Stimulated activated CD4-positive, alpha-beta T cell treated with anti-CD3 and anti-CD28 coated beads, TNF-alpha, amount 100 ng/mL, for 24 hours (primary cell): ENCODE measurements at regions not wholly inside any gene's neighbourhood (a gene's known extent, or its start where the extent isn't known, plus 50 kb on each side); places are given as distances from the start of the nearest gene placed in this dataset.

Experiments
- DNase-seq, 3 experiments: peaks; one replicate each; pipeline ENCODE4 v3.0.0-alpha.2; 2020; ENCODE audit warnings: low read depth in 3 of 3

DNA sequence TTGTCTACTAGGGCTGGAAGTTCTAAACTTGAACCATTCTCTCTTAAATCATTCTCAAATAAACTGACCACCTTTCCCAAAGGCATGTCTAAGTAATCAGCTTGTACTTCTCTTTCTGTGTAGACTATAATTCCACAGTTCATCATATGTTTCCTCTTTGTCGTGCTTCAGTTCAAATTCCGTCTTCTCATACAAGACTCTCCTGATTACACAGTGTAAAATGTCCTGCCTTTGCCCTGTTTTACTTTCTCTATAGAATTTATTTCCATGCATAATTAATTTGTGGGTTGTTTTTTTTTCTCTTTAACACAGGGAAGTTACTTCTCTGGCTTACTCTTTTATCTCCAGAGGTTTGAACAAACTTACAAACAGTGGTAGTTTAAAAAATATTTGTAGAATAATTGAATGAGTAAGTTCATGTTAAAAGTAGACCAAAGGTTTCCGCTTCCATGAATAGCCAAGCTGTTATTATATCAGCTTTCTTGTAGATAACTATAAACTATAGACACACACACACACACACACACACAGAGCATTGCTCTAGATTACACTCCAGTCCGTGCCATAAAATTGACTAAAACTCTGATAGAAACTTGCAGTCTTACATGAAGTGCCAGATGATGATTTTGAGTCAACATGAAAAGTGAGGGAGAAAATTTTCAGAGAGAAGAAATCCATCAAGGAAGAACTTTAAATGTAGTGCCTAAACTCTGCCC is 119.0 kb downstream of the SUCNR1 start:
- no peak for DNase-seq

GRCh38 chr3:151995091-151995490 is 121.6 kb downstream of the SUCNR1 start:
- DNase-seq = no peak

DNA sequence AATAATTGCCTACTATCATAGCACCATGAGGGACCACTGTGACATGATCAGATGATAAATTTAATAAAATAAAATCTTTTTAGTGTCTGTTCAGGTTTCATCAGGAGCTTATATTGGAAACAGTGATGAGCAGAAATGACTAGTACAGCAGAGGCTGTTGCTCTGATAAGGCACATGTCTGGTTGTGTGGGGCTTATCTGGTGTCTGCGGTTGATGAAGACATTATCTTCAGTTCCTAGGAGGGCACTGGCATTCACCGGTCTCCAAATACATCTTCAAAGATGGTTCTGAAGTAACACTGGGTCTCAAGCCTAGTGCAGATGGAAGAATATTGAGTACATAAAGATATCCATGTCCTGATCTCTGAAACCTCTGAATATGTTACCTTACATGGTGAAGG is 125.3 kb downstream of the SUCNR1 start:
- no peak for DNase-seq

DNA sequence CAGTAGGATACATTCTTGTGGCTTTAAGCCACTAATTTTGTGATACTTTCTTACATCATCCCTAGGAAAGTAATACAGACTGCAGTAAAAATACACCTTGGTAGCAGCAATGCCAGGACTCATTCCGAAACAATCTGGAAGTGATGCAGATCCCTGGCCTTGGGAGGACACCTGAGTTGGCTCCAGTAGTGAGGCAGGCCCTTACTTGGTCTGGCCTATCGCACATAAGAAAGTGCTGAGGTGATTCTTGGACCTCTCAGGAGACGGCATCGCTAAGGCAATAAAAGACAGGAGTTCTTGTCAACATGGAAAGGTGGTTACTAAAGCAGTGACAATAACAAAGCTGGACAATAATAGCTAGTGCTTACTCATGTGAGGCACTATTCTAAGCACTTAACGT is 126.5 kb downstream of the SUCNR1 start:
- no peak for DNase-seq

- DNase-seq = no peak
Observed at GRCh38 chr3:152011812-152012735, 138.6 kb downstream of the SUCNR1 start.

DNA sequence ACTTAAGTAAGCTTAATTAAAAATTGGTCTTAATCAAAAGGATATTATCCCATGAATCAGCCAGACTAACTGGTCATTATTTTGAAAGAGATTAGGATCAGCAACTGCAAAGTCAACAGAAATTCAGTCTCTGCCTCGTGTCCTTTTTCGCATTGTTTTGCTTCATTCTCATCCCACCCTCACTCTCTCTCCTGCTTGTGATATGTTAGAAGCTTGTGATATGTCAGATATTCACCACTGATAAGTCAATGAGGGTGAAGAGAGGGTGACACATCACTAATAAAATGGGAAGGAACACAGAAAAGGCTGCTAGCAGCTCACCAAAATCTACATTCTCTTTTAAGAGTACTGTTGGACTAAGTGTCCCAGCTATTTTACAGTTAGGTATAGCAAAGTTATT is 146.1 kb downstream of the SUCNR1 start:
- DNase-seq = no peak

GRCh38 chr3:152021951-152022461 is 148.6 kb downstream of the SUCNR1 start:
- DNase-seq = peak in 2 of 3 experiments; percentile 17 to 23

DNA sequence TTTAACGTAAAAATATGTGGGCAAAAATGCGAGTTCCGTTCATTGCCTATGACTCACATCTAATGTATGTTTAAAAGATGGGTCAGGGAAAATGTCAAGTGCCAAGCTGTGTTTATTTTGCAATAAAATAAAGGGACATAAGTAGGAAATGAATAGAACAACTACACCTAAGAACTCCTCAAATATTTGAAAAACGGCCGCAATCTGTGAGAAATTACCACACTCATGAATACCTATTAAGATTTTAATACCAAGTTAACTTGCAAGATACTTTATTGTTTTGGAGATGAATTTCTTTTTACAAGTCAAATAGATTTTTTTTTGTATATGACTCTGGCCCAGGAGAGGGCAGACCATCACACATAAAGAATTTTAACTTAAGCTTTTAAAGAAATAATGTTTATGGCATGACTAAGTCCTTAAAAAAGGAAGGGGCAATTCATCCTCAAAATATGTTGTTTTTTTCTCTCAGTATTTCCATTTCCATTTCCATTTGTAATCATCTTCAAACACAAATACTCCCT is 152.7 kb downstream of the SUCNR1 start:
- no peak for DNase-seq

GRCh38 chr3:152030320-152030719 is 156.9 kb downstream of the SUCNR1 start:
- DNase-seq = no peak

DNA sequence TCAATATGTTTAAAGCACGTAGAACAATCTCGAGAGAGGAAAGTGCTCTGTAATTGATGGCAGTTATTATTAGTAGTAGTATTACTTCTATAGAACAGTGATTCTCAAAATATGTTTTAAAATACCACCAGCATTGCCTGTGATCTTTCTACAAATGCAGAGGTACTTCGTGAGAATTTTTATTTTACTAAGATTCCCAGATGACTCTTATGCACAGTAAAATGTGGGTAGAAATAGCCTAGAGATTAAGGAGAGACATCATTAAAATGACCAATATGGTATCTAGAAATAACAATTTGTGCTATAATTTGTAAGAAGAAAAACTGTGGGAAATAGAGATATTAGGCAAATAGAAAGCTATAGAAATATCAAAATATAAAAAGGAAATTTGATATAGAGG is 157.9 kb downstream of the SUCNR1 start:
- no peak for DNase-seq

DNA sequence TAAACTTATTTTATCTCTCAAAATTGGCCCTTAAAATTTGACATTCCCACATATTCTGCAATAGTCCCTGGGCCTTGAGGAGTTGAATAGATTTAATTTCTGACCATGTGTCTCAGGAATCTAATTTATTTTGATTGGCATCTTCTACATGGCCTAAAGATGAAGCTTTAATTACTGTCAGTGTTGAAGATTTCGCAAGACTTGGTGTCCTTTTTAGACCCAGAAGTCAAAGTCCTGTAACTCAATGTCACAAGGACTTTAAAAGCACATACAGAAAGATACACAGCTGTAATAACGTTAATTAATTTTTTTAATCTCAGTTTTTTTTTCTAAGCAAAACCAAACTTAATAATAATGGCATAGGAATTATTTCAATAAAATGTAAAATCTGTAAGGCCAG is 163.9 kb downstream of the SUCNR1 start:
- no peak for DNase-seq

DNA sequence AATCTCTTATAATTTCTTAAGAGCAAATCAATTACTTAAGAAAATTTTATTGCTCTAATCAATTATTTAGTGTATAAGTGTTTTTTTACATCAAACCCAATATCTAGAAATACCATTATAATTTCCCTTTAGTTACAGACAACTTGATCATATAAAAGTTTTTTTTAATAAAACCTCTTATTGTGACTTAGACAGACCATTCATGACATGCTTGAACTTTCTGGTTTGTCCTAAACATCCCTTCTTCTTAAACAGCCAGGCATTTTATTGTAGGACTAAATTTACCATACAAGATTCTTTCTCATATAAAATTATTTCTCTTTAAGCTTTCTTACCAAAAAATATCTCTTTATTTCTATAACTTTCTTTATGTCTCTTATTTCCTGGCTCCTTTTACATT is 164.5 kb downstream of the SUCNR1 start:
- DNase-seq = no peak

GRCh38 chr3:152038490-152038889 is 165.0 kb downstream of the SUCNR1 start:
- no peak for DNase-seq

GRCh38 chr3:152039887-152040286 is 166.4 kb downstream of the SUCNR1 start:
- no peak for DNase-seq

DNA sequence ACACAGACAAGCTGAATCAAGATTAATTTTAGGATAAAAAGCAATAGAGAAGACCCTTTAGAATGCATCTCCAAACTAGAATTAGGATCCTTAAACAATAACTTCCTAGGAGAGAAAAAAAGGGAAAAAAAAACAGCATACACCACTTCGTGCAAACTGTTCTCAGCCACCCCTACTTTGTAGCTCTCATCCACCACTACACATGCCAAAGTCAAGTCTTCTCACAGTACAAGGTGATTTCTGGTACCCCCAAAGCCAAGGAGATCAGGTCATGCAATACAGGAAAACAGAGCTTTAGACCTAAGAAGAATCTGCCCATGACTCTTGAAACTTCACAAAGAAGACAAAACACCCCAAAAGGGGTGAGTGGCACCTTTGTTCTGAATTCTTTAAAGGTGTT is 166.9 kb downstream of the SUCNR1 start:
- DNase-seq = no peak

GRCh38 chr3:152043620-152044019 is 170.2 kb downstream of the SUCNR1 start:
- no peak for DNase-seq

DNA sequence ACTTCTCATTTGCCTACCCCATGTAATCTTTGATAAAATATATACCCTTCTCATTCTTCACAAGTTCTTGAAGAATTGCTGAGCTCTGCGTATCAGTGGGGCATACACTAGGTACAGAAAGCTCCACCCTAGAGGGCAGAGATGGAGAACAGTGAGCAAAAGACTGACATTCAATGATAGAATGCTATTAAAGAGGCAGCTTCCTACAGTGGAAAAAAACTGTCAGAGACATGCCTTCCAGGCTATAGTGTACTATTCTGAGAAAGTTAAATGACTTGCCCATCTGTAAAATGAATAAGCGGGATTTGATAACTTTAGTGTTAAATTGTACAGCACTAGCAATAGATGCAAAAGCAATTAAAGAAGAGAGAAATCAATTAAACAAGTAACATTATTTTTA is 172.8 kb downstream of the SUCNR1 start:
- DNase-seq = no peak

- no peak for DNase-seq
Observed at GRCh38 chr3:152047465-152047864, 174.0 kb downstream of the SUCNR1 start.

DNA sequence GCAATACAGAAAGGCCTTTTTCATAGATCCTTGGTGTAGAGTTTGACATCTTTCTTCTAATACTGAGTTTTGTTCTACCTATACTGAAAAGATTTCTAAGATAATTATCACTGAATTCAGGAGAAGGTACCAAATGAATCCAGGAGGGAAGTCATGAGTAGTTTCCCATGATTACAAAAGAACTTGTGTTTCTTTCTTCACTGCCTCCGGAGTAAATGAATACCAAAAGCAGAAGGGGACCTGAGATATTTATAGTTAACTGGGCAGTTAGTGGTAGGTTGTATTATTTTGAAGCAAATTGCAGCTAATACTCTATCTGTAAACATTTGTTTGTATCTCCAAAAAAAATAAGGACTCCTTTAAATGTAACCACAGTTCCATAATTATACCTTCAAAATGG is 175.4 kb downstream of the SUCNR1 start:
- no peak for DNase-seq

DNA sequence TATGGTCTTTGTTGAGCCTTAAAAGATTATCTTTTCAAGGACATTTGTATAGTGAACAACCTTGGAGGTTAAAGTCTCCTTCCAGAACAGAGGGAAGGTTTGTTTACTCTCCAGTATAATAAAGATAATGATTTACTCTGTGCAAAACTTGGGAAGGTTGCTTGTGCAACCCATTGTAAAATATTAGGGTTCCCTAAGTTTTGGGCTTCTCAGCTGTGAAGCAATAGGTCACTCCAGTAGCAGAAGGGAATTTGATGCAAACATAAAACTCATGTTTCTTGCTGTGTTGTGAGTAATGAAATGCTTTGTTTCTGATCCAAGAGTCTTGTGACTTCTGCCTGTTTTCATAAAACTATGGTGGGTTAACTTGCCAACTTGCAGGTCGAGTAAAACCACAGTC is 177.5 kb downstream of the SUCNR1 start:
- no peak for DNase-seq

- DNase-seq = no peak
Observed at GRCh38 chr3:152051501-152052404, 178.3 kb downstream of the SUCNR1 start.

GRCh38 chr3:152053866-152054265 is 180.4 kb downstream of the SUCNR1 start:
- no peak for DNase-seq
